GM13976 (cell line): ENCODE measurements at regions not wholly inside any gene's neighbourhood (a gene's known extent, or its start where the extent isn't known, plus 50 kb on each side); places are given as distances from the start of the nearest gene placed in this dataset.

Experiments
- DNase-seq: peaks from one replicate; pipeline ENCODE4 v3.0.0; 2012; ENCODE audit warnings: low spot score
- in situ Hi-C: fragments of 300-500 bp; cut with MboI; formaldehyde crosslinking; loops from one replicate; pipeline ENCODE4 v1.12.0; 2022; ENCODE audit warnings: low sequenced_read_pairs, mixed read lengths, inconsistent platforms; ENCODE audit not compliant: unreplicated experiment
- TF ChIP-seq, protein P1 (sequence below): IDR thresholded peaks from 2 replicates; pipeline ENCODE4 v1.5.1; 2012; ENCODE audit warnings: borderline replicate concordance, mild to moderate bottlenecking; ENCODE audit not compliant: insufficient read depth; ENCODE audit errors: extremely low read depth, missing control alignments, control extremely low read depth

DNA sequence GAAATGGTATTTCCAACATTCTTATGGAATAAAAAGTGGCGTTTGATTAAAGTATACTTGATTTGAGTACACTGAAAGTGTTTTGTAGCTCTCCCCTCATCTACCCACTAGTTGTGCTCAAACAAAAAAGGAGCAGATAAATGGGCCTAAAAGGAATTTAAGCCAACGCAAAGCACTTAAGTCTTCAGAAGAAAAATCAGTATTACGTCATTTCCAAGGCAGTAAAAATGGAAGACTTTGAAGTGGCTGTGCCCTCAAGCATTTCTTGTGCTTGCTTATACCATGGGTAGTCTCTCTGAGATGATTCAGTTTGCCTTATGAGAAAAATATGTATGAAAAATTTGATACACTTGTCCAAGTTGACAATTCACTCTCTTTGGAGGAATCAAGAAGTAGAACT, 279.9 kb upstream of the CD180 start:
- TF ChIP-seq, protein P1, sequence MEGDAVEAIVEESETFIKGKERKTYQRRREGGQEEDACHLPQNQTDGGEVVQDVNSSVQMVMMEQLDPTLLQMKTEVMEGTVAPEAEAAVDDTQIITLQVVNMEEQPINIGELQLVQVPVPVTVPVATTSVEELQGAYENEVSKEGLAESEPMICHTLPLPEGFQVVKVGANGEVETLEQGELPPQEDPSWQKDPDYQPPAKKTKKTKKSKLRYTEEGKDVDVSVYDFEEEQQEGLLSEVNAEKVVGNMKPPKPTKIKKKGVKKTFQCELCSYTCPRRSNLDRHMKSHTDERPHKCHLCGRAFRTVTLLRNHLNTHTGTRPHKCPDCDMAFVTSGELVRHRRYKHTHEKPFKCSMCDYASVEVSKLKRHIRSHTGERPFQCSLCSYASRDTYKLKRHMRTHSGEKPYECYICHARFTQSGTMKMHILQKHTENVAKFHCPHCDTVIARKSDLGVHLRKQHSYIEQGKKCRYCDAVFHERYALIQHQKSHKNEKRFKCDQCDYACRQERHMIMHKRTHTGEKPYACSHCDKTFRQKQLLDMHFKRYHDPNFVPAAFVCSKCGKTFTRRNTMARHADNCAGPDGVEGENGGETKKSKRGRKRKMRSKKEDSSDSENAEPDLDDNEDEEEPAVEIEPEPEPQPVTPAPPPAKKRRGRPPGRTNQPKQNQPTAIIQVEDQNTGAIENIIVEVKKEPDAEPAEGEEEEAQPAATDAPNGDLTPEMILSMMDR: no peak
- DNase-seq: no peak
- in situ Hi-C loops: no loop called here

GRCh38 chr5:67475489-67475888, 278.9 kb upstream of the CD180 start:
- TF ChIP-seq, protein P1: no peak
- no peak for DNase-seq
- in situ Hi-C loops: no loop called here

GRCh38 chr5:67474597-67475238, 278.1 kb upstream of the CD180 start:
- in situ Hi-C loops: no loop called here
- no peak for DNase-seq
- TF ChIP-seq, protein P1: no peak

- DNase-seq: no peak
- in situ Hi-C loops: no loop called here
- TF ChIP-seq, protein P1: no peak
Measured at GRCh38 chr5:67467110-67467509, 270.5 kb upstream of the CD180 start.

GRCh38 chr5:67465537-67466207, 269.1 kb upstream of the CD180 start:
- DNase-seq: no peak
- TF ChIP-seq, protein P1: no peak
- in situ Hi-C loops: no loop called here

DNA sequence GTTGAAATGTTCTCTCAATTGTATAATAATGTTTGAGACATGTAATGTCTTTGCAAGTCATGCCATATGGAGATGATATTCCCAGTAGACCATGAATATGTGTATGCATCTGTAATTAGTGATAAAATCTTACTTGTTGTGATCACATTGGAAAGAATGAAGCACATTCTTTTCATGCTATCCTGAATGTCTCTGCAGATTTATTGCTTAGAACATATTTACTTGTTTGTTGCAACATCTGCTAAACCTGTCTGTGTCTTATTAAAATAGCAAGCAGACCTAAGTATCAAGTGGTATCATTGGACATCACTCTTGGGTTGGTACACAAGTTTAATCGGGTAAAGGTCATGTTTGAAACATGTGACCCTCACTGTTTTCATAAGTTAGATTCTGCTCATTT, 265.5 kb upstream of the CD180 start:
- in situ Hi-C loops: no loop called here
- no peak for DNase-seq
- TF ChIP-seq, protein P1: no peak
